ENCODE measurements at regions not wholly inside any gene's neighbourhood (a gene's known extent, or its start where the extent isn't known, plus 50 kb on each side); places are given as distances from the start of the nearest gene placed in this dataset.
"Not testable (repeated sequence)": the region's sequence is repeated elsewhere in the genome, so short reads cannot be mapped to it uniquely, and the experiment has no call there.

GRCh38 chr14:53841109-53842099, 115.2 kb downstream of the BMP4 start:
- DNase-seq: no peak
- H3K27ac ChIP-seq: no peak overlapping the region
- in situ Hi-C loops (cut with HindIII; ENCODE audit: low pct_ligation_motif_present, low sequenced_read_pairs): no loop called here
- no peak overlapping the region for H3K4me3 ChIP-seq (ENCODE audit: low read depth, low read length)
- TF ChIP-seq, protein P1, sequence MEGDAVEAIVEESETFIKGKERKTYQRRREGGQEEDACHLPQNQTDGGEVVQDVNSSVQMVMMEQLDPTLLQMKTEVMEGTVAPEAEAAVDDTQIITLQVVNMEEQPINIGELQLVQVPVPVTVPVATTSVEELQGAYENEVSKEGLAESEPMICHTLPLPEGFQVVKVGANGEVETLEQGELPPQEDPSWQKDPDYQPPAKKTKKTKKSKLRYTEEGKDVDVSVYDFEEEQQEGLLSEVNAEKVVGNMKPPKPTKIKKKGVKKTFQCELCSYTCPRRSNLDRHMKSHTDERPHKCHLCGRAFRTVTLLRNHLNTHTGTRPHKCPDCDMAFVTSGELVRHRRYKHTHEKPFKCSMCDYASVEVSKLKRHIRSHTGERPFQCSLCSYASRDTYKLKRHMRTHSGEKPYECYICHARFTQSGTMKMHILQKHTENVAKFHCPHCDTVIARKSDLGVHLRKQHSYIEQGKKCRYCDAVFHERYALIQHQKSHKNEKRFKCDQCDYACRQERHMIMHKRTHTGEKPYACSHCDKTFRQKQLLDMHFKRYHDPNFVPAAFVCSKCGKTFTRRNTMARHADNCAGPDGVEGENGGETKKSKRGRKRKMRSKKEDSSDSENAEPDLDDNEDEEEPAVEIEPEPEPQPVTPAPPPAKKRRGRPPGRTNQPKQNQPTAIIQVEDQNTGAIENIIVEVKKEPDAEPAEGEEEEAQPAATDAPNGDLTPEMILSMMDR (IDR thresholded peaks at IDR 0.05; ENCODE audit: low read depth, low read length, missing control alignments): no peak
- no peaks in the 10 kb centered on the region for H3K27me3 ChIP-seq (replicated peaks)
- H3K36me3 ChIP-seq (replicated peaks): no peaks in the 10 kb centered on the region

GRCh38 chr14:53840444-53840843, 116.2 kb downstream of the BMP4 start:
- Histone ChIP-seq H3K4me3 (ENCODE audit: low read depth, low read length) (no peak overlapping the region), H3K27me3 (replicated peaks) (no peaks in the 10 kb centered on the region), H3K27ac (no peak overlapping the region), H3K36me3 (replicated peaks) (no peaks in the 10 kb centered on the region)
- in situ Hi-C loops (cut with HindIII; ENCODE audit: low pct_ligation_motif_present, low sequenced_read_pairs): no loop called here
- TF ChIP-seq, protein P1 (IDR thresholded peaks at IDR 0.05; ENCODE audit: low read depth, low read length, missing control alignments): no peak
- no peak for DNase-seq

- no peak for DNase-seq
- TF ChIP-seq, protein P1 (IDR thresholded peaks at IDR 0.05; ENCODE audit: low read depth, low read length, missing control alignments): no peak
- Histone ChIP-seq H3K27me3 (replicated peaks) (no peaks in the 10 kb centered on the region), H3K4me3 (ENCODE audit: low read depth, low read length) (no peak overlapping the region), H3K36me3 (replicated peaks) (no peaks in the 10 kb centered on the region), H3K27ac (no peak overlapping the region)
- in situ Hi-C loops (cut with HindIII; ENCODE audit: low pct_ligation_motif_present, low sequenced_read_pairs): no loop called here
Measured at GRCh38 chr14:53838374-53838773, 118.3 kb downstream of the BMP4 start.

GRCh38 chr14:53837656-53838055, 119.0 kb downstream of the BMP4 start:
- H3K27me3 ChIP-seq (replicated peaks); in situ Hi-C loops (cut with HindIII; ENCODE audit: low pct_ligation_motif_present, low sequenced_read_pairs); DNase-seq; H3K4me3 ChIP-seq (ENCODE audit: low read depth, low read length); H3K36me3 ChIP-seq (replicated peaks); H3K27ac ChIP-seq: not testable (repeated sequence)

GRCh38 chr14:53836551-53836950, 120.1 kb downstream of the BMP4 start:
- TF ChIP-seq, protein P1 (IDR thresholded peaks at IDR 0.05; ENCODE audit: low read depth, low read length, missing control alignments): no peak
- H3K36me3 ChIP-seq (replicated peaks): no peaks in the 10 kb centered on the region
- in situ Hi-C loops (cut with HindIII; ENCODE audit: low pct_ligation_motif_present, low sequenced_read_pairs): no loop called here
- H3K27ac ChIP-seq: no peak overlapping the region
- no peaks in the 10 kb centered on the region for H3K27me3 ChIP-seq (replicated peaks)
- DNase-seq: no peak
- no peak overlapping the region for H3K4me3 ChIP-seq (ENCODE audit: low read depth, low read length)

- Histone ChIP-seq H3K27me3 (replicated peaks) (no peaks in the 10 kb centered on the region), H3K4me3 (ENCODE audit: low read depth, low read length) (no peak overlapping the region), H3K27ac (no peak overlapping the region), H3K36me3 (replicated peaks) (no peaks in the 10 kb centered on the region)
- in situ Hi-C loops (cut with HindIII; ENCODE audit: low pct_ligation_motif_present, low sequenced_read_pairs): no loop called here
- TF ChIP-seq, protein P1 (IDR thresholded peaks at IDR 0.05; ENCODE audit: low read depth, low read length, missing control alignments): no peak
- DNase-seq: no peak
Measured at GRCh38 chr14:53828820-53829219, 127.8 kb downstream of the BMP4 start.
